ENCODE measurements at regions not wholly inside any gene's neighbourhood (a gene's known extent, or its start where the extent isn't known, plus 50 kb on each side); places are given as distances from the start of the nearest gene placed in this dataset.

- TF ChIP-seq ZFP3 (CRISPR knock-in tag; IDR thresholded peaks at IDR 0.05): no peak
- TF ChIP-seq GLIS3 (CRISPR knock-in tag; IDR thresholded peaks at IDR 0.05): no peak
- TF ChIP-seq ISL1 (CRISPR knock-in tag; IDR thresholded peaks at IDR 0.05): no peak
- TF ChIP-seq ARNTL (CRISPR knock-in tag; IDR thresholded peaks at IDR 0.05; ENCODE audit: borderline replicate concordance, low read depth): no peak
- TF ChIP-seq TCF4 (CRISPR knock-in tag; IDR thresholded peaks at IDR 0.05; ENCODE audit: borderline replicate concordance): no peak
- TF ChIP-seq ZNF70 (CRISPR knock-in tag; IDR thresholded peaks at IDR 0.05): no peak
- TF ChIP-seq, protein P1, sequence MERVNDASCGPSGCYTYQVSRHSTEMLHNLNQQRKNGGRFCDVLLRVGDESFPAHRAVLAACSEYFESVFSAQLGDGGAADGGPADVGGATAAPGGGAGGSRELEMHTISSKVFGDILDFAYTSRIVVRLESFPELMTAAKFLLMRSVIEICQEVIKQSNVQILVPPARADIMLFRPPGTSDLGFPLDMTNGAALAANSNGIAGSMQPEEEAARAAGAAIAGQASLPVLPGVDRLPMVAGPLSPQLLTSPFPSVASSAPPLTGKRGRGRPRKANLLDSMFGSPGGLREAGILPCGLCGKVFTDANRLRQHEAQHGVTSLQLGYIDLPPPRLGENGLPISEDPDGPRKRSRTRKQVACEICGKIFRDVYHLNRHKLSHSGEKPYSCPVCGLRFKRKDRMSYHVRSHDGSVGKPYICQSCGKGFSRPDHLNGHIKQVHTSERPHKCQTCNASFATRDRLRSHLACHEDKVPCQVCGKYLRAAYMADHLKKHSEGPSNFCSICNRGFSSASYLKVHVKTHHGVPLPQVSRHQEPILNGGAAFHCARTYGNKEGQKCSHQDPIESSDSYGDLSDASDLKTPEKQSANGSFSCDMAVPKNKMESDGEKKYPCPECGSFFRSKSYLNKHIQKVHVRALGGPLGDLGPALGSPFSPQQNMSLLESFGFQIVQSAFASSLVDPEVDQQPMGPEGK (CRISPR knock-in tag; IDR thresholded peaks at IDR 0.05; ENCODE audit: borderline replicate concordance): no peak
- no peak for TF ChIP-seq TOX (CRISPR knock-in tag; IDR thresholded peaks at IDR 0.05; ENCODE audit: borderline replicate concordance)
- TF ChIP-seq ZNF565 (CRISPR knock-in tag; conservative IDR thresholded peaks at IDR 0.05; ENCODE audit: low read depth): no peak
- no peak for TF ChIP-seq ZFP30 (CRISPR knock-in tag; IDR thresholded peaks at IDR 0.05)
- TF ChIP-seq, protein P2, sequence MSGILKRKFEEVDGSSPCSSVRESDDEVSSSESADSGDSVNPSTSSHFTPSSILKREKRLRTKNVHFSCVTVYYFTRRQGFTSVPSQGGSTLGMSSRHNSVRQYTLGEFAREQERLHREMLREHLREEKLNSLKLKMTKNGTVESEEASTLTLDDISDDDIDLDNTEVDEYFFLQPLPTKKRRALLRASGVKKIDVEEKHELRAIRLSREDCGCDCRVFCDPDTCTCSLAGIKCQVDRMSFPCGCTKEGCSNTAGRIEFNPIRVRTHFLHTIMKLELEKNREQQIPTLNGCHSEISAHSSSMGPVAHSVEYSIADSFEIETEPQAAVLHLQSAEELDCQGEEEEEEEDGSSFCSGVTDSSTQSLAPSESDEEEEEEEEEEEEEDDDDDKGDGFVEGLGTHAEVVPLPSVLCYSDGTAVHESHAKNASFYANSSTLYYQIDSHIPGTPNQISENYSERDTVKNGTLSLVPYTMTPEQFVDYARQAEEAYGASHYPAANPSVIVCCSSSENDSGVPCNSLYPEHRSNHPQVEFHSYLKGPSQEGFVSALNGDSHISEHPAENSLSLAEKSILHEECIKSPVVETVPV (CRISPR knock-in tag; IDR thresholded peaks at IDR 0.05): no peak
- no peak for TF ChIP-seq OSR1 (CRISPR knock-in tag; IDR thresholded peaks at IDR 0.05)
Observed at GRCh38 chr18:23317975-23318675, 135.0 kb upstream of the RIOK3 start.
